Heart right ventricle (tissue), 16 donors: ENCODE measurements at regions not wholly inside any gene's neighbourhood (a gene's known extent, or its start where the extent isn't known, plus 50 kb on each side); places are given as distances from the start of the nearest gene placed in this dataset.

Experiments
- ATAC-seq, 8 donors: fragments of 200-7000 bp; cut with Tn5 transposase; one replicate each; pipeline ENCODE4 v1.9.1; 2020; ENCODE audit warnings: mild to moderate bottlenecking in 8 of 8, moderate library complexity in 8 of 8, moderate number of reproducible peaks in 1 of 8
- DNase-seq, 2 donors: peaks; one replicate each; pipeline ENCODE4 v3.0.0-alpha.2; 2020
- H3K27ac ChIP-seq, 10 donors: fragments of 200-600 bp; sonication (generic) in 2 of 10; one replicate each; pipeline versions ENCODE4 v1.5.0 to v1.8.0; 2020 to 2022; ENCODE audit warnings: mild to moderate bottlenecking in 3 of 10
- H3K27me3 ChIP-seq, 7 donors: fragments of 200-600 bp; one replicate each; pipeline ENCODE4 v1.8.0; 2021 to 2022; ENCODE audit warnings: mild to moderate bottlenecking in 2 of 7
- H3K36me3 ChIP-seq, 9 donors: fragments of 200-600 bp; sonication (generic) in 1 of 9; one replicate each; pipeline versions ENCODE4 v1.5.0 to v1.8.0; 2020 to 2022; ENCODE audit warnings: mild to moderate bottlenecking in 2 of 9
- H3K4me1 ChIP-seq, 9 donors: fragments of 200-600 bp; sonication (generic) in 1 of 9; one replicate each; pipeline versions ENCODE4 v1.5.0 to v1.8.0; 2020 to 2022; ENCODE audit warnings: mild to moderate bottlenecking in 4 of 9
- H3K4me3 ChIP-seq, 10 donors: fragments of 200-600 bp; sonication (generic) in 2 of 10; one replicate each; pipeline versions ENCODE4 v1.5.0 to v1.8.0; 2020 to 2022; ENCODE audit warnings: mild to moderate bottlenecking in 7 of 10, moderate library complexity in 2 of 10
- H3K9me3 ChIP-seq, 11 donors: fragments of 200-600 bp in 10 of 11; sonication (generic) in 2 of 11; one replicate each; pipeline versions ENCODE4 v1.5.0 to v1.8.0; 2013 to 2022; ENCODE audit warnings: mild to moderate bottlenecking in 2 of 11, control low read depth in 1 of 11, moderate library complexity in 1 of 11
- CTCF ChIP-seq, 9 donors: fragments of 200-600 bp; sonication (generic) in 2 of 9; IDR thresholded peaks; one replicate each; pipeline versions ENCODE4 v1.5.0 to v1.8.0; 2021 to 2022; ENCODE audit warnings: antibody characterized with exemption in 9 of 9, mild to moderate bottlenecking in 5 of 9, moderate library complexity in 1 of 9
- WGBS, 2 donors: extraction: QIAGEN DNeasy Blood & Tissue Kit; methylation state at CpG; one replicate each; pipeline ENCODE4 v1.1.7; 2013; ENCODE audit warnings: inconsistent platforms in 1 of 2; 5-methylcytosine and 5-hydroxymethylcytosine counted together
- intact Hi-C, 10 donors: fragments of 100-400 bp; cut with DNase I; formaldehyde crosslinking; loops; one replicate each; pipeline versions ENCODE4 v1.11.1 to v1.14.2; 2022
- donor health status: Arrhythmogenic right ventricular cardiomyopathy.
- donor health status: ischemic (EF 13 %, LVEDD 7.1; RV severe dilation, severe dysfunction).
- donor health status: healthy with polysubstance abuse.
- donor health status: DM: no; HTN: yes; CAD: no.
- donor health status: DM: no; HTN: no; CAD: no.
- donor health status: ischemic (EF 25% LVEDD 6.9; RV normal size, moderate dysfunction).
- donor health status: ischemic (EF 25% LVEDD 5.7; RV mildly dilated, moderate dysfunction).
- donor health status: healthy.
- donor health status: DM: yes; HTN: yes; CAD: no.
- donor health status: Ischemic cardiomyopathy.
- donor health status: ischemic (EF 35%, LVEDD 5.7; RV mildly dilated, moderate dysfunction).
- donor health status: nonischemic (EF 11% LVEDD 7.7; RV severe dilation, severe dysfunction).
- donor health status: DM: yes; HTN: yes; CAD: no.
- donor health status: PGD.
- donor health status: ischemic (EF 29% LVEDD 5.4; RV normal size, mild dysfunction).
- donor health status: nonischemic (EF 23%, LVEDD 6.1; RV moderate dilation, normal function).

GRCh38 chr18:2482706-2483475, 88.4 kb downstream of the METTL4 start:
- no peaks in the 10 kb centered on the region for H3K36me3 ChIP-seq
- DNase-seq (no peak), ATAC-seq (no peak)
- no peak overlapping the region for H3K27ac ChIP-seq
- no peak for TF ChIP-seq CTCF (IDR thresholded peaks at IDR 0.05)
- H3K4me3 ChIP-seq, result no peak overlapping the region
- H3K4me1 ChIP-seq, result no peaks in the 10 kb centered on the region
- H3K9me3 ChIP-seq, result no peaks in the 10 kb centered on the region
- intact Hi-C loops, result no loop called here
- no peaks in the 10 kb centered on the region for H3K27me3 ChIP-seq
- WGBS, 2 donors, result 90 to 95% methylated on average over 2 of the region's 2 CpGs

GRCh38 chr18:2485983-2486382, 85.3 kb downstream of the METTL4 start:
- intact Hi-C loops, result loop anchor here in 1 of 10 donors (2.0 kb wide), 1 partner anchor 13 kb away; no protein-coding TSS in a partner anchor
- 83 to 100% methylated on average over 1 of the region's 1 CpG for WGBS, 2 donors
- no peaks in the 10 kb centered on the region for H3K36me3 ChIP-seq

GRCh38 chr18:2486426-2486825, 84.9 kb downstream of the METTL4 start:
- DNase-seq, result no peak
- Histone ChIP-seq H3K27ac (no peak overlapping the region), H3K36me3 (no peaks in the 10 kb centered on the region), H3K27me3 (no peaks in the 10 kb centered on the region), H3K4me1 (no peaks in the 10 kb centered on the region), H3K9me3 (no peaks in the 10 kb centered on the region), H3K4me3 (no peak overlapping the region)
- no peak for ATAC-seq
- 45 to 46% methylated on average over 4 of the region's 4 CpGs for WGBS, 2 donors
- intact Hi-C loops, result no loop called here
- no peak for TF ChIP-seq CTCF (IDR thresholded peaks at IDR 0.05)

More at GRCh38 chr18:2485983-2486382, 85.3 kb downstream of the METTL4 start:
- H3K27me3 ChIP-seq, result no peaks in the 10 kb centered on the region
- no peak overlapping the region for H3K4me3 ChIP-seq
- no peak for DNase-seq
- H3K4me1 ChIP-seq, result no peaks in the 10 kb centered on the region
- TF ChIP-seq CTCF (IDR thresholded peaks at IDR 0.05), result no peak
- H3K9me3 ChIP-seq, result no peaks in the 10 kb centered on the region
- ATAC-seq, result no peak
- H3K27ac ChIP-seq, result no peak overlapping the region
